ENCODE measurements at regions not wholly inside any gene's neighbourhood (a gene's known extent, or its start where the extent isn't known, plus 50 kb on each side); places are given as distances from the start of the nearest gene placed in this dataset.

- no peak overlapping the region for H3K4me3 ChIP-seq (ENCODE audit: insufficient read depth, low read length, poor library complexity, severe bottlenecking)
Measured at GRCh38 chr13:90769387-90769786, 578.1 kb upstream of the MIR17HG start.

GRCh38 chr13:90770334-90770733, 577.2 kb upstream of the MIR17HG start:
- TF ChIP-seq CTCF (IDR thresholded peaks at IDR 0.05; ENCODE audit: insufficient read depth, low read length, poor library complexity, severe bottlenecking): no peak
- no peak overlapping the region for H3K27ac ChIP-seq (ENCODE audit: low read depth, low read length)
- no peak overlapping the region for H2AFZ ChIP-seq (ENCODE audit: low read depth, low read length, severe bottlenecking)
- H3K36me3 ChIP-seq (ENCODE audit: low read length): no peaks in the 10 kb centered on the region
- no peaks in the 10 kb centered on the region for H3K9me3 ChIP-seq (ENCODE audit: insufficient read depth, low read length)
- H3F3A ChIP-seq (ENCODE audit: insufficient read depth): no peaks in the 10 kb centered on the region
- no peaks in the 10 kb centered on the region for H3K79me2 ChIP-seq (ENCODE audit: insufficient read depth, low read length)
- H3K27me3 ChIP-seq (ENCODE audit: low read length): no peaks in the 10 kb centered on the region
- no peak overlapping the region for H3K9ac ChIP-seq (ENCODE audit: low read length)
- no peak overlapping the region for H3K4me3 ChIP-seq (ENCODE audit: insufficient read depth, low read length, poor library complexity, severe bottlenecking)
- H3K9me2 ChIP-seq (replicated peaks; ENCODE audit: insufficient read depth, low read length): no peaks in the 10 kb centered on the region
- no peak overlapping the region for H3K4me2 ChIP-seq (ENCODE audit: low read depth, low read length, poor library complexity, severe bottlenecking)
- no peaks in the 10 kb centered on the region for H4K20me1 ChIP-seq (ENCODE audit: low read depth, low read length)

More at GRCh38 chr13:90769387-90769786, 578.1 kb upstream of the MIR17HG start:
- no peak overlapping the region for H2AFZ ChIP-seq (ENCODE audit: low read depth, low read length, severe bottlenecking)
- H3K9me3 ChIP-seq (ENCODE audit: insufficient read depth, low read length): no peaks in the 10 kb centered on the region
- no peaks in the 10 kb centered on the region for H3F3A ChIP-seq (ENCODE audit: insufficient read depth)
- H3K4me2 ChIP-seq (ENCODE audit: low read depth, low read length, poor library complexity, severe bottlenecking): no peak overlapping the region
- no peak overlapping the region for H3K9ac ChIP-seq (ENCODE audit: low read length)
- H3K79me2 ChIP-seq (ENCODE audit: insufficient read depth, low read length): no peaks in the 10 kb centered on the region
- H4K20me1 ChIP-seq (ENCODE audit: low read depth, low read length): no peaks in the 10 kb centered on the region
- no peak overlapping the region for H3K27ac ChIP-seq (ENCODE audit: low read depth, low read length)
- H3K9me2 ChIP-seq (replicated peaks; ENCODE audit: insufficient read depth, low read length): no peaks in the 10 kb centered on the region
- no peak for TF ChIP-seq EZH2phosphoT487 (conservative IDR thresholded peaks at IDR 0.05; ENCODE audit: low read length)
- no peaks in the 10 kb centered on the region for H3K27me3 ChIP-seq (ENCODE audit: low read length)
- H3K36me3 ChIP-seq (ENCODE audit: low read length): no peaks in the 10 kb centered on the region

- Histone ChIP-seq H3K9ac (ENCODE audit: low read length) (no peak overlapping the region), H3K27me3 (ENCODE audit: low read length) (no peaks in the 10 kb centered on the region), H3K79me2 (ENCODE audit: insufficient read depth, low read length) (no peaks in the 10 kb centered on the region), H3K36me3 (ENCODE audit: low read length) (no peaks in the 10 kb centered on the region), H3K4me3 (ENCODE audit: insufficient read depth, low read length, poor library complexity, severe bottlenecking) (no peak overlapping the region), H4K20me1 (ENCODE audit: low read depth, low read length) (no peaks in the 10 kb centered on the region), H3F3A (ENCODE audit: insufficient read depth) (no peaks in the 10 kb centered on the region), H3K4me2 (ENCODE audit: low read depth, low read length, poor library complexity, severe bottlenecking) (no peak overlapping the region), H2AFZ (ENCODE audit: low read depth, low read length, severe bottlenecking) (no peak overlapping the region), H3K9me3 (ENCODE audit: insufficient read depth, low read length) (no peaks in the 10 kb centered on the region), H3K27ac (ENCODE audit: low read depth, low read length) (no peak overlapping the region), H3K9me2 (replicated peaks; ENCODE audit: insufficient read depth, low read length) (no peaks in the 10 kb centered on the region)
- TF ChIP-seq EZH2phosphoT487 (conservative IDR thresholded peaks at IDR 0.05; ENCODE audit: low read length) (no peak), CTCF (IDR thresholded peaks at IDR 0.05; ENCODE audit: insufficient read depth, low read length, poor library complexity, severe bottlenecking) (no peak)
Measured at GRCh38 chr13:90773681-90774080, 573.8 kb upstream of the MIR17HG start.

- Histone ChIP-seq H3K27ac (ENCODE audit: low read depth, low read length) (no peak overlapping the region), H3K27me3 (ENCODE audit: low read length) (no peaks in the 10 kb centered on the region), H3K9me3 (ENCODE audit: insufficient read depth, low read length) (no peaks in the 10 kb centered on the region), H3K9me2 (replicated peaks; ENCODE audit: insufficient read depth, low read length) (no peaks in the 10 kb centered on the region), H3F3A (ENCODE audit: insufficient read depth) (no peaks in the 10 kb centered on the region), H4K20me1 (ENCODE audit: low read depth, low read length) (no peaks in the 10 kb centered on the region), H3K36me3 (ENCODE audit: low read length) (no peaks in the 10 kb centered on the region), H3K79me2 (ENCODE audit: insufficient read depth, low read length) (no peaks in the 10 kb centered on the region), H3K4me3 (ENCODE audit: insufficient read depth, low read length, poor library complexity, severe bottlenecking) (no peak overlapping the region), H3K4me2 (ENCODE audit: low read depth, low read length, poor library complexity, severe bottlenecking) (no peak overlapping the region), H2AFZ (ENCODE audit: low read depth, low read length, severe bottlenecking) (no peak overlapping the region), H3K9ac (ENCODE audit: low read length) (no peak overlapping the region)
- no peak for TF ChIP-seq EZH2phosphoT487 (conservative IDR thresholded peaks at IDR 0.05; ENCODE audit: low read length)
Measured at GRCh38 chr13:90776051-90776748, 571.3 kb upstream of the MIR17HG start.
